Endothelial cell of umbilical vein (primary cell): ENCODE measurements at regions not wholly inside any gene's neighbourhood (a gene's known extent, or its start where the extent isn't known, plus 50 kb on each side); places are given as distances from the start of the nearest gene placed in this dataset.

ENCODE experiments used
- BruUV-seq: library from RNA; stranded (reverse); fragments of 400-500 nt; replicated peaks from 2 replicates; lab custom pipeline; 2021; lab: Mats Ljungman, UMichigan
- CTCF ChIA-PET: fragments of 300-600, 350-600 bp; sonication (Branson Sonifier 250); formaldehyde crosslinking; loops from one replicate; lab custom pipeline; 2021; ENCODE audit warnings: antibody characterized with exemption, inconsistent platforms; lab: Charles Lee
- POLR2A ChIA-PET: fragments of 300-600, 350-600 bp; sonication (Branson Sonifier 250); formaldehyde crosslinking; loops from one replicate; lab custom pipeline; 2021; ENCODE audit warnings: antibody characterized with exemption, inconsistent platforms; lab: Charles Lee
- DNase-seq: peaks from one replicate; pipeline ENCODE4 v3.0.0-alpha.2; 2011; ENCODE audit warnings: low read depth, low spot score
- FAIRE-seq: peaks from 2 replicates; lab custom pipeline; 2011; peaks lifted over from hg19 to GRCh38; lab: Jason Lieb, UNC
- H2AFZ ChIP-seq: 2 replicates; pipeline ENCODE4 v1.6.0; 2012; ENCODE audit warnings: low read depth, low read length, control low read depth, inconsistent platforms
- H3K27ac ChIP-seq: 2 replicates; pipeline ENCODE4 v1.5.1; 2011; ENCODE audit warnings: low read depth, mild to moderate bottlenecking, control low read depth, low read length, moderate library complexity; ENCODE audit not compliant: insufficient read depth
- H3K27me3 ChIP-seq, 2 experiments: 2 replicates each; pipeline versions ENCODE4 v1.6.0 to v1.6.1; 2011; ENCODE audit warnings: low read length in 2 of 2, mixed read lengths in 1 of 2; ENCODE audit not compliant: control insufficient read depth in 2 of 2, insufficient read depth in 2 of 2
- H3K36me3 ChIP-seq, 2 experiments: 2 replicates in 1 of 2; 3 replicates in 1 of 2; pipeline ENCODE4 v1.5.1; 2011; ENCODE audit warnings: low read length in 2 of 2, mild to moderate bottlenecking in 1 of 2, moderate library complexity in 1 of 2; ENCODE audit not compliant: control insufficient read depth in 2 of 2, insufficient read depth in 2 of 2; ENCODE audit errors: extremely low read depth in 1 of 2
- H3K4me1 ChIP-seq: 3 replicates; pipeline ENCODE4 v1.5.1; 2011; ENCODE audit warnings: mild to moderate bottlenecking, low read length; ENCODE audit not compliant: control insufficient read depth, insufficient read depth; ENCODE audit errors: extremely low read depth
- H3K4me2 ChIP-seq: 2 replicates; pipeline ENCODE4 v1.6.1; 2011; ENCODE audit warnings: low read length, control low read depth, mixed read lengths; ENCODE audit not compliant: insufficient read depth
- H3K4me3 ChIP-seq, 3 experiments: fragments of 200-600 bp in 1 of 3; sonication (generic), shearing (Covaris generic) in 1 of 3; replicated peaks in 1 of 3; 2 replicates each; pipeline ENCODE4 v1.5.1; 2011 to 2016; ENCODE audit warnings: control low read depth in 3 of 3, low read length in 3 of 3, mild to moderate bottlenecking in 2 of 3, inconsistent platforms in 1 of 3, low read depth in 1 of 3, moderate library complexity in 1 of 3; ENCODE audit not compliant: insufficient read depth in 1 of 3
- H3K79me2 ChIP-seq: 2 replicates; pipeline ENCODE4 v1.6.0; 2012; ENCODE audit warnings: low read length, inconsistent platforms; ENCODE audit not compliant: control insufficient read depth, insufficient read depth
- H3K9ac ChIP-seq: replicated peaks from 2 replicates; pipeline ENCODE3; 2011; ENCODE audit warnings: low read length, control low read depth; ENCODE audit not compliant: insufficient read depth; ENCODE audit errors: extremely low read depth
- H3K9me1 ChIP-seq: replicated peaks from 3 replicates; pipeline ENCODE4 v1.6.0; 2011; ENCODE audit warnings: mild to moderate bottlenecking, low read length; ENCODE audit not compliant: control insufficient read depth, insufficient read depth; ENCODE audit errors: extremely low read depth
- H3K9me3 ChIP-seq: replicated peaks from 2 replicates; pipeline ENCODE4 v1.5.1; 2012; ENCODE audit warnings: low read length, inconsistent platforms; ENCODE audit not compliant: control insufficient read depth, insufficient read depth
- H4K20me1 ChIP-seq: replicated peaks from 2 replicates; pipeline ENCODE3; 2011; ENCODE audit warnings: mild to moderate bottlenecking, low read length; ENCODE audit not compliant: control insufficient read depth, insufficient read depth; ENCODE audit errors: extremely low read depth
- EZH2 ChIP-seq: IDR thresholded peaks from 2 replicates; pipeline ENCODE4 v1.6.1; 2012; ENCODE audit warnings: borderline replicate concordance, low read depth, mild to moderate bottlenecking, moderate library complexity, low read length, inconsistent platforms; ENCODE audit not compliant: severe bottlenecking
- FOS ChIP-seq: IDR thresholded peaks from 2 replicates; pipeline ENCODE4 v1.6.1; 2011; ENCODE audit warnings: mild to moderate bottlenecking, low read length, moderate library complexity, borderline replicate concordance; ENCODE audit not compliant: insufficient read depth
- GATA2 ChIP-seq: IDR thresholded peaks from 2 replicates; pipeline ENCODE4 v1.7.0; 2011; ENCODE audit warnings: low read depth, mild to moderate bottlenecking, moderate library complexity, mixed read lengths, low read length; ENCODE audit not compliant: insufficient read length, insufficient read depth
- POLR2AphosphoS5 ChIP-seq: IDR thresholded peaks from 2 replicates; pipeline ENCODE4 v1.6.1; 2012; ENCODE audit warnings: low read depth, mild to moderate bottlenecking, control low read depth, low read length, moderate library complexity; ENCODE audit not compliant: insufficient read depth
- dilution Hi-C: fragments of 300-500 bp; cut with MboI; formaldehyde crosslinking; loops from one replicate; pipeline ENCODE4 v1.15.0; 2019; ENCODE audit warnings: low sequenced_read_pairs; ENCODE audit not compliant: extremely low pct_ligation_motif_present
- intact Hi-C: fragments of 100-400 bp; cut with micrococcal nuclease; formaldehyde crosslinking; loops from one replicate; pipeline ENCODE4 v1.10.0; 2022
- TF ChIP-seq, protein P1 (sequence below): IDR thresholded peaks from 2 replicates; pipeline ENCODE4 v1.6.1; 2011; ENCODE audit not compliant: insufficient read depth, insufficient read length

DNA sequence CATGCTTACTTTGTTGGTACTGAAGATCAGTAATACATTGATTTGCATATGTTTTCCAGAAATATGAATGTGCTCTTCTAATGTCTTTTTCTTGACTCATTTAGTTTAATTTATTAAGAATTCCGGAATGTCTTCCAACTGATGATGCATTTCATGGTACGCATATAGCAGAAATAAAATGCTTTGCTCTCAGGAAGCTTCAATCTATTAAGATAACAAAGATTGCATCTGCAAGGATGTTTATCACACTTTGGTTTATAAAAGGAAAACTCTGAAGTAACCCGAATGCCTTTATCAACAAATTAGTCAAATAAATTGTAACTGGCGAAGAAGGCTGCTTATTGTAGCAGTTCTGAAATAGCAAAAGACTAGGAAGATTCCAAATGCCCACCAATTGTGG is 166.4 kb upstream of the LMNTD1 start:
- dilution Hi-C loops: no loop called here
- POLR2A ChIA-PET: no interaction called here

GRCh38 chr12:25723336-25723735 is 170.3 kb upstream of the LMNTD1 start:
- POLR2A ChIA-PET: no interaction called here
- no peak for FAIRE-seq
- DNase-seq: no peak
- Histone ChIP-seq H3K27ac (no peak overlapping the region), H3K4me2 (no peak overlapping the region), H3K4me3 (no peak overlapping the region), H3K27me3 (no peaks in the 10 kb centered on the region), H3K9me3 (no peaks in the 10 kb centered on the region), H3K4me1 (peaks cover 14% of the 10 kb centered on the region), H3K36me3 (no peaks in the 10 kb centered on the region), H3K79me2 (no peaks in the 10 kb centered on the region), H4K20me1 (no peaks in the 10 kb centered on the region), H3K9me1 (no peaks in the 10 kb centered on the region), H2AFZ (no peak overlapping the region), H3K9ac (no peak overlapping the region)
- intact Hi-C loops: loop anchor here (5.0 kb wide), 1 partner anchor 54 kb away; no protein-coding TSS in a partner anchor
- CTCF ChIA-PET: interaction anchor here (0.8 kb wide), 1 partner anchor 10 kb away, joined by 3 read pairs; no protein-coding TSS in a partner anchor
- dilution Hi-C loops: no loop called here
- TF ChIP-seq, protein P1, sequence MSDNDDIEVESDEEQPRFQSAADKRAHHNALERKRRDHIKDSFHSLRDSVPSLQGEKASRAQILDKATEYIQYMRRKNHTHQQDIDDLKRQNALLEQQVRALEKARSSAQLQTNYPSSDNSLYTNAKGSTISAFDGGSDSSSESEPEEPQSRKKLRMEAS: no peak
- BruUV-seq: no TSS peak

More for the DNA sequence above, 166.4 kb upstream of the LMNTD1 start:
- no peaks in the 10 kb centered on the region for H3K9me3 ChIP-seq
- H3K9me1 ChIP-seq: no peaks in the 10 kb centered on the region
- peaks cover 14% of the 10 kb centered on the region for H3K4me1 ChIP-seq
- CTCF ChIA-PET: interaction anchor here (1.0 kb wide), 1 partner anchor 297 kb away, joined by 3 read pairs; no protein-coding TSS in a partner anchor
- peak overlapping the region; percentile 14 for H3K4me2 ChIP-seq
- BruUV-seq: no TSS peak
- H3K36me3 ChIP-seq: no peaks in the 10 kb centered on the region
- intact Hi-C loops: no loop called here
- H3K27me3 ChIP-seq: no peaks in the 10 kb centered on the region
- peak; percentile 70 for TF ChIP-seq POLR2AphosphoS5
- peak; percentile 69 for TF ChIP-seq FOS
- peak; percentile 97 for TF ChIP-seq GATA2
- TF ChIP-seq EZH2: no peak
- no peak overlapping the region for H3K27ac ChIP-seq
- FAIRE-seq: peak; percentile 63
- DNase-seq: peak; percentile 81
- no peak overlapping the region for H2AFZ ChIP-seq
- no peak overlapping the region for H3K9ac ChIP-seq
- H4K20me1 ChIP-seq: no peaks in the 10 kb centered on the region
- H3K79me2 ChIP-seq: no peaks in the 10 kb centered on the region
- no peak overlapping the region for H3K4me3 ChIP-seq
